Stimulated activated CD8-positive, alpha-beta memory T cell treated with anti-CD3 and anti-CD28 coated beads, Interleukin-2, amount 100 ng/mL, for 1 hour (primary cell): ENCODE measurements at regions not wholly inside any gene's neighbourhood (a gene's known extent, or its start where the extent isn't known, plus 50 kb on each side); places are given as distances from the start of the nearest gene placed in this dataset.

Experiments used
- DNase-seq, 2 donors: peaks; one replicate each; pipeline ENCODE4 v3.0.0-alpha.2; 2020; ENCODE audit warnings: low read depth in 2 of 2

GRCh38 chr9:105146677-105147076 is 97.8 kb upstream of the SLC44A1 start:
- DNase-seq: no peak

- DNase-seq: no peak
Observed at GRCh38 chr9:105147110-105147871, 97.2 kb upstream of the SLC44A1 start.

- no peak for DNase-seq
Observed at GRCh38 chr9:105148328-105149006, 96.0 kb upstream of the SLC44A1 start.

GRCh38 chr9:105150991-105151685 is 93.3 kb upstream of the SLC44A1 start:
- no peak for DNase-seq

DNA sequence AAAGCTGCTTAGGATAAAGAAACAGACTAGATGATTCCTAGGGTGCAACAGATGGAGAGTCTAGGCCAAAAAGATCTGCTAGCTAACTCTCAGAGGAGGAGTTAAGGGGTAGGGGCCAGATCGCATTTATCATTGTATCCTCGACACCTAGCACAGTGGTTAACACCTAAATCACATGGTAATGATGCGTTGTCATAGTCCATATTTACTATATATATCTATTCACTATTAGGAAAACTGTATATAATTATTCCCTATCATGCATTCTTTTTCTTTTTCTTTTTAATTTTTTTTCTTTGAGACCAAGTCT is 92.8 kb upstream of the SLC44A1 start:
- DNase-seq: no peak

DNA sequence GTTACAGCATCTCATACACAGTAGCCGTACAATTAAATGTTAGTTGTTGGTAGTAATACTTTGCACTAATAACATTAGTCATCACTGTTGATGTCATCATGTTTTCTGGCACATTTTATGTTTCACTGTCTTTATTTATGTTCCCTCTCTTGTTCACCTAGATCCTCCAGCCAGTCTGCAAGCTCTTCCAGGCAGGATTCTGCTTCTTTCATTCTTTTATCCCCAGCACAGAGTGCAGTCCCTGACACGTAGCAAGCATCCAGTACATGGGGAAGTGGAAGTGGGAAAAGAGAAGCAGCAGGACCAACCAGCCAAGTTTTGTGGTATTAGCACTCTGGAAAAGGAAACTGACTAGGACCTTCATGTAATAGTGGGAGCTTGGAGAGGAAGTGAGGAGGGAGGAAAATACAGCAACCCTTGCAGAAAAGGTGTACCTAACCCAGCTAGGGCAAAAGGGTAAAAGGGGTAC is 89.7 kb upstream of the SLC44A1 start:
- DNase-seq: no peak

DNA sequence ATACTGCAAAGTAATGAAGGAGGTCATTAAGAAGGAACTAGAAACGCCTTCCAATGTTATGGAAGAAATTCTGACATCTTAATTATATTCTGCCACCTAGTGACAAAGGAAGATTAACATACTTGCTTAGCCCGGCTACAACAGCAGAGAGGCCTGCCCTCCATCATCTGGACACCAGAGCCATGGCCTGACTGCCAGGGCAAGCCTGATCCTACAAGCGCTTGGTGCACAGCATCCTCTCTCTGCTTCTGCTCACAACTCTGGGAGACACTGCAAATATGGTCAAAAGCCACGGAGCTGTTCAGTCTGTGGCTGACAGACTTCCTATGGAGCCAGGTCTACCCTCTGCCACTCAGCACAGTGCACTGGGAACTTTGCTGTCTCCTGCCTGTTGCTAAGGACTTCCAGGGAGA is 87.3 kb upstream of the SLC44A1 start:
- DNase-seq: no peak

- no peak for DNase-seq
Observed at GRCh38 chr9:105158020-105158419, 86.4 kb upstream of the SLC44A1 start.

- DNase-seq: no peak
Observed at GRCh38 chr9:105158898-105159297, 85.6 kb upstream of the SLC44A1 start.

GRCh38 chr9:105168870-105169319 is 75.6 kb upstream of the SLC44A1 start:
- DNase-seq: no peak

- DNase-seq: no peak
Observed at GRCh38 chr9:105171076-105171475, 73.4 kb upstream of the SLC44A1 start.

DNA sequence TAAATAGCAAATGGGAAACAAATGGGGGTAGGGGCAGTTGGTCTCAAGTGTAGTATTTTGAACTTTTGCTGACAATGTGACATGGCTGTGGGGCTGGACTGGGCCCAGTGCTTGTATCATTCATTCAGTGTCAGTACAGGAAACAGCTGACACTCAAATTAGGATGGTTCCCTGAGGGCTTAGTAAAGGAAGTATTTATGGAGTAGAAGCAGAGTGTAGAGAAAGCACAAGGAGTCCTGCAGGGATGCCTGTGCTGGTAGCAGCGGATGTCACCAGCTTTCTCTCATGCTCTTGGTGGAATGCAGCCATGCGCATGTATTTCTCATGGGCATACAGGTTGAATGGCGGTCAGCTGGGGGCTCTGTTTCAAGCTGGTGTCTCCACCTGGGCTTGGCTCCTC is 72.9 kb upstream of the SLC44A1 start:
- DNase-seq: no peak

- no peak for DNase-seq
Observed at GRCh38 chr9:105172436-105172835, 72.0 kb upstream of the SLC44A1 start.

DNA sequence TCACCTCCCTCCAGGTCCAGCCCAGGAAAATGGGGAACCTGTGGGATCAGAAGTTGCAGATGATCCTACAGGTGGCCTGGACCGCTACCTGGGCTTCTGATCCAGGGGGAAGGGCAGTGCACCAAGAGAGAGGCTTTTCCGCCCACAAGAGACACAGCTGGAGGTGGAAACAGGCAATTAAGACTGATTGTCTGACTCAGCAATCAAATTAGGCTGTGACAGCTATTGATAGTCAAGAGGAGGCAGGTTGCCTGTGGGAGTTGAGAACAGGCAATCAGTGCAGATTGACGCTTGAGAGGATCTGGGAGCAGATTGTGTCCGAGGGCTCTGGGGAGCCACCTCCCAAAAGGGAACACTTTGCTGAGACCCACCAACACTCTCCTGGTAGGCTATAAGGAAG is 71.1 kb upstream of the SLC44A1 start:
- DNase-seq: no peak

DNA sequence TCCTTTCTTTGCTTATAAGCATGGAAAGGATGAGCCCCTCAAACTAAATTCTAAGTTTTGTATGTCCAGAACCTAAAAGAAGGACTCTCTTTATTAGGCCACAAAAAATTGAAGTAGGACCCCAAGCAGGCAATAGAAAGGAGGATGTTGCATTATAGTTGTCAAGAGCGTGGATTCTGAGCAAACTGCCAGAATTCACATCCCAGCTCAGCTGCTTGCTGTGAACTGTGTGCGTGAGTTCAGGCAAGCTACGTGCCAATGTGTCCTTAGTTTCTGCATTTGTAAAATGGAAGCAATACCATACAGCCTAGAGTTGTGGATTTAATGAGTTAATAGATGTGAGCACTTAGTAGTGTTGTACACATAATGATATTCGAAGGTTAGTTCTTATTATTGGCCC is 70.6 kb upstream of the SLC44A1 start:
- no peak for DNase-seq

GRCh38 chr9:105176194-105176593 is 68.3 kb upstream of the SLC44A1 start:
- DNase-seq: no peak

- DNase-seq: no peak
Observed at GRCh38 chr9:105178076-105178475, 66.4 kb upstream of the SLC44A1 start.

DNA sequence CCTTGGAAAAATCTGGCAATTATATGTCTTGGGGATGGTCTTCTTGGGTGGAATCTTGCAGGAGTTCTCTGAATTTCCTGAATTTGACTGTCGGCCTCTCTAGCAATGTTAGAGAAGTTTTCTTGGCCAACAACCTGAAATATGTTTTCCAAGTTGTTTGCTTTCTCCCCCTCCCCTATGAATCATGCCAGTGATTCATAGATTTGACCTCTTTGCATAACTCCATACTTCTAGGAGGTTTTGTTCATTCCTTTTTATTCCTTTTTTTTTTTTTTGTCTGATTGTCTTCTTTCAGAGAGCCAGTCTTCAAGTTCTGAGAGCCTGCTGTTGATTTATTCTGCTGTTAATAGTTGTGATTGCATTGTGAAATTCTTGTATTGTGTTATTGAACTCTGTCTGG is 56.7 kb upstream of the SLC44A1 start:
- no peak for DNase-seq

DNA sequence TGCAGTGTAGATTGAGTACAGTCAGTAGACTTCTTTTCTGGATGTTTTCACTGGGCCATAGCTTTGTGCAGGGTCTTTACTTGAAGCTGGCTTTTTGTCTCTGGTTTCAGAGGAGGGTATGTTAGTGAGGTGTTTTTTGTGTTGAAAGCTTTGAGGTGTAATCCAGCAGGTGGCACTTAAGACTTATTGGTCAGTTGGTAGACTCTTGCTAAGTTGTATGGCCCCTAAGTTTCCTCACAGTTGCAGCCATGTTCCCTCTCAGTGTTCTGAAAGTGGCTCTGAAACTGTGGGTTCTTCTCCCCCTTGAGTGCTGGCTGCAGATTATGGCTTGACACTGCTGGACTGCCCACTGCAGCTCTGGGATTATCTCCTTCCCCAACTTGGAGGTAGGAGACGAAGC is 55.7 kb upstream of the SLC44A1 start:
- DNase-seq: no peak

DNA sequence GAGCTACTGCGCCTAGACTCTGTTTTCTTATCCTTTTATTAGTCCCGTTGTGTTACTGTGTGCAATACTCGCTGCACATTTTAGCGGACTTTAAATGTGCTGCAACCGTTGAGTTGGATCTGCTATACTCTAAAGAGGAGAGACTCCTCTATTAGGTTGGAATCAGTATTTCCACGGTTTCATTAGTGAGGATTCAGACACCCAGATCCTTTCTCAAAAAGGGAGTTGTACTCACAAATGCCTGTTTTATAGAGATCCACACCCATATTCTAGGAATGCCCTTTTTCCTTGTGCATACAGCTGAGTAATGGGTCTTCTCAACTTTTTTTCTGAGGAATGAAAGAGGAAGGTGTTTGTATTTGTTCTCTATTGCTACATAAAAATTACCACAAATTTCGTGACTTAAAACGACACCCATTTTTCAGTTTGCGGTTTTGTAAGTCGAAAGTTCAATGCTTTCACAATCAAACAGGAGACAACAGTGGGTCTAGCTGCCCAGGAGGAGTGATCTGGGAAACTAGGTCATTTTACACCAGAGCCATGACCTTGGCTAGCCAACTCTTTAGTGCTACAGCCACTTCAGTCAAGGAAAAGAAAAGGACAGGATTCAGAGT is 52.8 kb upstream of the SLC44A1 start:
- no peak for DNase-seq

DNA sequence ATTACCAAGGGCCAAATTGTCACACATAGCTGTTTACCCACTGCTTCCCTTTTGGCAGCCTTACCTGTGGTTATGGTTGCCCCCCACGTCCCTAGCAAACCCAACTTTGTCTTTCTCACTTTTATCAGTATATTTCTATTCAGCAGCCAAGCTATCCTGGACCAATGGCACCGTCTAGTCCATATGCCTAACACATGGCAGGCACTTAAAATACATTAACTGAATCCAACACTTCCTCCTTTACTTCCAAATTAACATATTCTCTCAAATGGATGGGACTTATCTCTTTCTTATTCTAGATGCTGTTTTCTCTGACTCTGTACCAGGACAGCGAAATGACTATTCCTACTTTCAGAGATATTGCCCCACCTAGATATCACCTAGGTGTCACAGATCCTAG is 50.9 kb upstream of the SLC44A1 start:
- DNase-seq: no peak

- DNase-seq: no peak
Observed at GRCh38 chr9:105194234-105194633, 50.2 kb upstream of the SLC44A1 start.
